Ovary (tissue), 7 donors: ENCODE measurements at regions not wholly inside any gene's neighbourhood (a gene's known extent, or its start where the extent isn't known, plus 50 kb on each side); places are given as distances from the start of the nearest gene placed in this dataset.

ENCODE experiments used
- DNase-seq, 5 donors: peaks; one replicate each; pipeline ENCODE4 v3.0.0-alpha.2; 2019 to 2020
- H3K27ac ChIP-seq, 2 donors: fragments of 200-600 bp; one replicate each; pipeline versions ENCODE4 v1.5.1 to v1.8.0; 2019 to 2022
- H3K27me3 ChIP-seq: fragments of 200-600 bp; one replicate; pipeline ENCODE4 v1.8.0; 2022
- H3K36me3 ChIP-seq: fragments of 200-600 bp; sonication (generic); one replicate; pipeline ENCODE4 v1.5.1; 2019
- H3K4me1 ChIP-seq: one replicate; pipeline ENCODE4 v1.8.1; 2013; ENCODE audit warnings: mild to moderate bottlenecking, moderate library complexity; ENCODE audit not compliant: insufficient read depth
- H3K4me3 ChIP-seq: fragments of 200-600 bp; sonication (generic); one replicate; pipeline ENCODE4 v1.5.1; 2017
- H3K9me3 ChIP-seq, 2 donors: fragments of 200-600 bp in 1 of 2; sonication (generic) in 1 of 2; one replicate each; pipeline versions ENCODE4 v1.5.1 to v1.8.1; 2013 to 2019; ENCODE audit warnings: mild to moderate bottlenecking in 1 of 2, moderate library complexity in 1 of 2
- EP300 ChIP-seq: sonication (generic); formaldehyde crosslinking; IDR thresholded peaks from one replicate; pipeline ENCODE4 v1.6.1; 2017; ENCODE audit warnings: antibody characterized with exemption
- POLR2A ChIP-seq: fragments of 450-650 bp; IDR thresholded peaks from one replicate; pipeline ENCODE4 v1.6.1; 2017; ENCODE audit warnings: antibody characterized with exemption, mild to moderate bottlenecking, moderate library complexity
- WGBS, 3 donors: extraction: QIAGEN DNeasy Blood & Tissue Kit in 1 of 3; methylation state at CpG; one replicate each; pipeline versions ENCODE4 v1.1.5 to v1.1.7; 2013 to 2017; 5-methylcytosine and 5-hydroxymethylcytosine counted together
- intact Hi-C, 4 donors: fragments of 100-400 bp; cut with DNase I; formaldehyde crosslinking; loops; one replicate each; pipeline versions ENCODE4 v1.11.0 to v1.15.1; 2022 to 2023
- TF ChIP-seq, protein P1 (sequence below), 3 donors: fragments of 450-650 bp in 2 of 3; fragments of 200-600 bp in 1 of 3; IDR thresholded peaks; one replicate each; pipeline versions ENCODE4 v1.5.1 to v1.8.0; 2016 to 2022; ENCODE audit warnings: antibody characterized with exemption in 3 of 3, mild to moderate bottlenecking in 1 of 3
- donor health status: DM: no; HTN: no; CAD: no; lungs with moderate emphysema.
- donor health status: DM: no; HTN: no; CAD: no.
- donor health status: Bipolar disorder and iron deficiency.
- donor health status: DM: no; HTN: no; CAD: no.
- donor health status: DM: yes; HTN: yes; CAD: no.

DNA sequence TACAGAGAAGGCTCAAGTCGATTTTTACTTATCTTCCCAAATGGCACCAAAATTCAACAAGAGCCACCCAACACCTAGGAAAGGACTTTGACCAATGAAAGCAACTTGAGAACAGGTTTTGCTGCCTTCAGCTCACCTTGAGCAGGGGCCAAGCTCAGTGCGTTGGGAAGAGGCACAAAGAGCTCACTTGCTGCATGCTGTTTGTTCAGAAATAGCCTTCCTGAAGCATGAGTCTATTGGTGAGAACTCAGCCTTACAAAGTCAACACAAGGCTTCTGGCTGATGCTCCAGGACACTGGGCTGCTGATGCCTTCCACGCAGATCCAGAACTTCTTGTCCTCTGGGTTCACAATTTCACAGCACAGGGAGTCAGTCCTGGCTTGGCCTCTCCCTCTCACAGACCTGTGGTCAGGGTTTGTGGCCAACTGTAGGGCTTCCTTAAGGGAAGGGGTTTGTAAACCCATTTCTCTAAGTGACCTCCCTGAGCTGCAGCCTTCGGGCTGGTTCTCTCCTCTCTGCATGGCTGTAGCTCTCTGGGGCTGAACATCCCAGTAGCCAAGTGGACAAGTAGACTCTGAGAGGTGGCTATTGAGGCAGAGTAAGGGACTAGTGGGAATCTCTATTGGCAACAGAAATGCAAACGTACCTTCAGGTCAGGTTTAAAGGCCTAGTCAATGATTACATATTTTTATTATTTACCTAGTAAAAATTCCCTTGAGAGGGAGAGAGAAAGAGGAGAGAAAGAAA is 124.7 kb upstream of the GATA6 start:
- TF ChIP-seq EP300: no peak
- no peak for TF ChIP-seq POLR2A
- TF ChIP-seq, protein P1, sequence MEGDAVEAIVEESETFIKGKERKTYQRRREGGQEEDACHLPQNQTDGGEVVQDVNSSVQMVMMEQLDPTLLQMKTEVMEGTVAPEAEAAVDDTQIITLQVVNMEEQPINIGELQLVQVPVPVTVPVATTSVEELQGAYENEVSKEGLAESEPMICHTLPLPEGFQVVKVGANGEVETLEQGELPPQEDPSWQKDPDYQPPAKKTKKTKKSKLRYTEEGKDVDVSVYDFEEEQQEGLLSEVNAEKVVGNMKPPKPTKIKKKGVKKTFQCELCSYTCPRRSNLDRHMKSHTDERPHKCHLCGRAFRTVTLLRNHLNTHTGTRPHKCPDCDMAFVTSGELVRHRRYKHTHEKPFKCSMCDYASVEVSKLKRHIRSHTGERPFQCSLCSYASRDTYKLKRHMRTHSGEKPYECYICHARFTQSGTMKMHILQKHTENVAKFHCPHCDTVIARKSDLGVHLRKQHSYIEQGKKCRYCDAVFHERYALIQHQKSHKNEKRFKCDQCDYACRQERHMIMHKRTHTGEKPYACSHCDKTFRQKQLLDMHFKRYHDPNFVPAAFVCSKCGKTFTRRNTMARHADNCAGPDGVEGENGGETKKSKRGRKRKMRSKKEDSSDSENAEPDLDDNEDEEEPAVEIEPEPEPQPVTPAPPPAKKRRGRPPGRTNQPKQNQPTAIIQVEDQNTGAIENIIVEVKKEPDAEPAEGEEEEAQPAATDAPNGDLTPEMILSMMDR (IDR thresholded peaks at IDR 0.05): no peak
- intact Hi-C loops: no loop called here
- no peaks in the 10 kb centered on the region for H3K4me1 ChIP-seq
- H3K4me3 ChIP-seq: no peak overlapping the region
- 71 to 75% (median 73%) methylated on average over 5 of the region's 5 CpGs for WGBS, 3 donors
- no peaks in the 10 kb centered on the region for H3K36me3 ChIP-seq
- no peak overlapping the region for H3K27ac ChIP-seq
- no peak for DNase-seq
- H3K9me3 ChIP-seq: no peaks in the 10 kb centered on the region
- no peaks in the 10 kb centered on the region for H3K27me3 ChIP-seq

DNA sequence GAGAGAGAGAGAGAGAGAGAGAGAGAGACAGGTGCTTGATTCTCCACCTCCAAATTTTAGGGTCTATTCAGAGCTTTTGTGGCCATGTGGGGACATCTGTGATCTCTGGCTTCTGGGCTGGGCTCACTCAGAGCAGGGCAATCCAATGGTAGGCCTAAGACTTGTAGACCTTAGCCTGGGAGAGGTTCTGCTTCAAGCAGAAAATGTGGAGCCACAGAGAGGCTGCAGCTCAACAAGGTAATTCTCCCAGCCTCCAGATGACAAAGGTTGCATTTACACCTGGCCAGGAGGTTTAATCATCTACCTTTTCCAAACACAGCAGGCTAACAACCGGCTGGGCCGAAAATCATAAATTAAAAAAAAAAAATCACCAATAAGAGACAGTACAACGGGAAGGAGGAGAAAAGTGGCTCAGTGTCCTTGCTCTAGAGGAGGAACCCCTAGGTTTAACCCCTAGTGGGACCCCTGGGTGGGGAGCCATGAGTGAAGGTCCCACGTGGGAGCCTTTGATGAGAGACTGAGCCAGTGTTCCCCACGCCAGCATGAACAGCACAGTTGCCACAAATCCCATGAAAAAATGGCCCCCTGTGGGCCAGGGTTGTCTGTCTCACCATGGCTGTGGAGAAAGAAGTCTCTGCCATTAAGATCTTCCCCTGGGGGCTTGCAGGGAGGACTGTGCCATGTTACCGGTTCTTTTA is 124.0 kb upstream of the GATA6 start:
- intact Hi-C loops: no loop called here
- H3K4me3 ChIP-seq: no peak overlapping the region
- H3K4me1 ChIP-seq: no peaks in the 10 kb centered on the region
- H3K27me3 ChIP-seq: no peaks in the 10 kb centered on the region
- TF ChIP-seq, protein P1 (IDR thresholded peaks at IDR 0.05): no peak
- TF ChIP-seq EP300 (no peak), POLR2A (no peak)
- no peaks in the 10 kb centered on the region for H3K9me3 ChIP-seq
- H3K36me3 ChIP-seq: no peaks in the 10 kb centered on the region
- no peak for DNase-seq
- 76 to 83% (median 81%) methylated on average over 6 of the region's 6 CpGs for WGBS, 3 donors
- H3K27ac ChIP-seq: no peak overlapping the region

DNA sequence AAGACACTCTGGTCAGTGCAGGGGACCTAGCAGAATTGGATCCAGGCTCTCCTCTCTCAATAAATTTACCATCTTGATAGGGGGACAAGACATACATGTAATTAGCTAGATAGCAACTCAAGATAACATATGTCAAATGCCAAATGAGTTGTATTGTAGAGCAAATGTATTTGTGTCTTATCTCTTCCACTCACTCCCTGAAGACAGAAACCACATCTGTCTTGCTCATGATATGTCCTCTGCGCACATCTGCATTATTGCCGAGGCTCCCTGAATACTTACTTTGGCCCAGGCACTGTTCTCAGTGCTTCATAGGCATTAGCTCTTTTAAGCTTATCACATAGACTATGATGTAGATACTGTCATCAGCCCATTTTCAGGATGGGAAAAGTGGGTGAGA is 122.9 kb upstream of the GATA6 start:
- Histone ChIP-seq H3K9me3 (no peaks in the 10 kb centered on the region), H3K4me3 (no peak overlapping the region), H3K27me3 (no peaks in the 10 kb centered on the region), H3K27ac (no peak overlapping the region), H3K4me1 (no peaks in the 10 kb centered on the region), H3K36me3 (no peaks in the 10 kb centered on the region)
- intact Hi-C loops: no loop called here
- WGBS, 3 donors: 95 to 98% (median 96%) methylated on average over 2 of the region's 2 CpGs
- no peak for TF ChIP-seq POLR2A
- TF ChIP-seq, protein P1 (IDR thresholded peaks at IDR 0.05): no peak
- no peak for TF ChIP-seq EP300
- no peak for DNase-seq

DNA sequence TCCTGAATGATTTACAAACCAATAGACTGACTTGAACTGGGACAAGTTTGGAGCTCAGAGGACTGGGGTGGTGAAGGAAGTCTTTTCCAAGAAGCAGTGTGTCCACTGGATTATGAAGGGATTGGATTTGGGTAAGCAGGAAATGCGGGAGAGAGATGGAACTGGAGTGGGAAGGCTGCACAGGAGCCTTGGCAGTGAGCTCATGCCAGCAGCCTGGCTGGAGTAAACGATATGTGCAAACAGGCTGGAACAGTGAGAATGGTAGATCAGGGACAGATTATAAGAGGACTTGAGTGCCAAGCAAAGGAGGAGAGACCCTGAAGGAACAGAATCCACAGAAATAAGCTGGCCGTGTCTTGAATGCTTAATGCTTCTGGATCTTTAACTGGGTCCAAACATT is 121.9 kb upstream of the GATA6 start:
- H3K4me3 ChIP-seq: no peak overlapping the region
- intact Hi-C loops: no loop called here
- H3K36me3 ChIP-seq: no peaks in the 10 kb centered on the region
- H3K4me1 ChIP-seq: no peaks in the 10 kb centered on the region
- no peaks in the 10 kb centered on the region for H3K27me3 ChIP-seq
- WGBS, 3 donors: 60 to 74% (median 74%) methylated on average over 3 of the region's 3 CpGs
- no peak for TF ChIP-seq EP300
- no peak for TF ChIP-seq POLR2A
- TF ChIP-seq, protein P1 (IDR thresholded peaks at IDR 0.05): no peak
- H3K9me3 ChIP-seq: no peaks in the 10 kb centered on the region
- no peak for DNase-seq
- no peak overlapping the region for H3K27ac ChIP-seq
